ENCODE measurements at regions not wholly inside any gene's neighbourhood (a gene's known extent, or its start where the extent isn't known, plus 50 kb on each side); places are given as distances from the start of the nearest gene placed in this dataset.

GRCh38 chr2:120862201-120863060 lies 126.8 kb downstream of the GLI2 start:
- POLR2A ChIA-PET = no interaction called here
- CTCF ChIA-PET = no interaction called here

- ChIA-PET POLR2A (no interaction called here), CTCF (no interaction called here)
These were observed 127.5 kb downstream of the GLI2 start for GRCh38 chr2:120863146-120863545.

GRCh38 chr2:120863661-120864320 lies 128.1 kb downstream of the GLI2 start:
- CTCF ChIA-PET = no interaction called here
- POLR2A ChIA-PET = no interaction called here

GRCh38 chr2:120864981-120865380 lies 129.3 kb downstream of the GLI2 start:
- POLR2A ChIA-PET = no interaction called here

GRCh38 chr2:120865656-120866055 lies 130.0 kb downstream of the GLI2 start:
- CTCF ChIA-PET = no interaction called here

More at GRCh38 chr2:120864981-120865380, 129.3 kb downstream of the GLI2 start:
- CTCF ChIA-PET = no interaction called here

GRCh38 chr2:120866071-120866470 lies 130.4 kb downstream of the GLI2 start:
- ChIA-PET CTCF (no interaction called here), POLR2A (no interaction called here)

More at GRCh38 chr2:120865656-120866055, 130.0 kb downstream of the GLI2 start:
- POLR2A ChIA-PET = no interaction called here

- POLR2A ChIA-PET = no interaction called here
- CTCF ChIA-PET = no interaction called here
These were observed 130.9 kb downstream of the GLI2 start for GRCh38 chr2:120866483-120867140.

- CTCF ChIA-PET = no interaction called here
- POLR2A ChIA-PET = no interaction called here
These were observed 131.9 kb downstream of the GLI2 start for GRCh38 chr2:120867290-120868241.

GRCh38 chr2:120868366-120868765 lies 132.7 kb downstream of the GLI2 start:
- POLR2A ChIA-PET = no interaction called here
- CTCF ChIA-PET = no interaction called here

GRCh38 chr2:120869036-120869729 lies 133.5 kb downstream of the GLI2 start:
- CTCF ChIA-PET = no interaction called here
- POLR2A ChIA-PET = no interaction called here

- POLR2A ChIA-PET = no interaction called here
- CTCF ChIA-PET = no interaction called here
These were observed 134.2 kb downstream of the GLI2 start for GRCh38 chr2:120869730-120870466.

GRCh38 chr2:120870467-120870788 lies 134.8 kb downstream of the GLI2 start:
- ChIA-PET CTCF (no interaction called here), POLR2A (no interaction called here)

- ChIA-PET POLR2A (no interaction called here), CTCF (no interaction called here)
These were observed 135.5 kb downstream of the GLI2 start for GRCh38 chr2:120871016-120871635.

- CTCF ChIA-PET = no interaction called here
- POLR2A ChIA-PET = no interaction called here
These were observed 136.4 kb downstream of the GLI2 start for GRCh38 chr2:120871881-120872620.

GRCh38 chr2:120873958-120874887 lies 138.6 kb downstream of the GLI2 start:
- CTCF ChIA-PET = no interaction called here

GRCh38 chr2:120874888-120875275 lies 139.2 kb downstream of the GLI2 start:
- POLR2A ChIA-PET = no interaction called here
- CTCF ChIA-PET = no interaction called here

More at GRCh38 chr2:120873958-120874887, 138.6 kb downstream of the GLI2 start:
- POLR2A ChIA-PET = no interaction called here

GRCh38 chr2:120875431-120875830 lies 139.8 kb downstream of the GLI2 start:
- CTCF ChIA-PET = no interaction called here
- POLR2A ChIA-PET = no interaction called here
